ENCODE measurements at regions not wholly inside any gene's neighbourhood (a gene's known extent, or its start where the extent isn't known, plus 50 kb on each side); places are given as distances from the start of the nearest gene placed in this dataset.

DNA sequence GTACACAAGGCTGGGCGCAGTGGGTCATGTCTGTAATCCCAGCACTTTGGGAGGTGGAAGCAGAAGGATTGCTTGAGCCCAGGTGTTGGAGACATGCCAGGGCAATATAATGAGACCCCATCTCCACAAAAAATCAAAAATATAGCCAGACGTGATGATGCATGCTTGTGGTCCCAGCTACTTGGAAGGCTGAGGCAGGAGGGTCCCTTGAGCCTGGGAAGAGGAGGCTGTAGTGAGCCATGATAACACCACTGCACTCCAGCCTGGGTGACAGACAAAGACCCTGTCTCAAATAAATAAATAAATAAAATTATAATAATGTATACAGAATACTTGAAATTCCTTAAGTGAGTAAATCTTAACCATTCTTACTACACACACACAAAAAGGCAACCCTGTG, 127.7 kb downstream of the SPRY2 start:
- Histone ChIP-seq H3F3A (ENCODE audit: control insufficient read depth, insufficient read depth) (no peaks in the 10 kb centered on the region), H4K20me1 (ENCODE audit: control insufficient read depth, insufficient read depth, low read depth, low read length) (no peaks in the 10 kb centered on the region), H3K36me3 (ENCODE audit: control insufficient read depth, low read length) (no peaks in the 10 kb centered on the region), H3K27me3 (ENCODE audit: control insufficient read depth, low read length) (no peaks in the 10 kb centered on the region), H3K4me3 (ENCODE audit: low read length) (no peak overlapping the region), H3K79me2 (ENCODE audit: control insufficient read depth, low read length) (no peaks in the 10 kb centered on the region), H3K4me1 (ENCODE audit: control insufficient read depth, low read length) (no peaks in the 10 kb centered on the region), H3K27ac (ENCODE audit: low read depth, low read length) (no peak overlapping the region), H3K9me3 (ENCODE audit: control insufficient read depth, insufficient read depth, low read length) (no peaks in the 10 kb centered on the region), H3K4me2 (ENCODE audit: low read length) (no peak overlapping the region), H3K9me2 (replicated peaks; ENCODE audit: control insufficient read depth, low read length) (no peaks in the 10 kb centered on the region)
- no peak for TF ChIP-seq EZH2phosphoT487 (IDR thresholded peaks at IDR 0.05; ENCODE audit: borderline replicate concordance, low read length)
- TF ChIP-seq, protein P1, sequence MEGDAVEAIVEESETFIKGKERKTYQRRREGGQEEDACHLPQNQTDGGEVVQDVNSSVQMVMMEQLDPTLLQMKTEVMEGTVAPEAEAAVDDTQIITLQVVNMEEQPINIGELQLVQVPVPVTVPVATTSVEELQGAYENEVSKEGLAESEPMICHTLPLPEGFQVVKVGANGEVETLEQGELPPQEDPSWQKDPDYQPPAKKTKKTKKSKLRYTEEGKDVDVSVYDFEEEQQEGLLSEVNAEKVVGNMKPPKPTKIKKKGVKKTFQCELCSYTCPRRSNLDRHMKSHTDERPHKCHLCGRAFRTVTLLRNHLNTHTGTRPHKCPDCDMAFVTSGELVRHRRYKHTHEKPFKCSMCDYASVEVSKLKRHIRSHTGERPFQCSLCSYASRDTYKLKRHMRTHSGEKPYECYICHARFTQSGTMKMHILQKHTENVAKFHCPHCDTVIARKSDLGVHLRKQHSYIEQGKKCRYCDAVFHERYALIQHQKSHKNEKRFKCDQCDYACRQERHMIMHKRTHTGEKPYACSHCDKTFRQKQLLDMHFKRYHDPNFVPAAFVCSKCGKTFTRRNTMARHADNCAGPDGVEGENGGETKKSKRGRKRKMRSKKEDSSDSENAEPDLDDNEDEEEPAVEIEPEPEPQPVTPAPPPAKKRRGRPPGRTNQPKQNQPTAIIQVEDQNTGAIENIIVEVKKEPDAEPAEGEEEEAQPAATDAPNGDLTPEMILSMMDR (IDR thresholded peaks at IDR 0.05; ENCODE audit: low read depth, low read length, poor library complexity, severe bottlenecking), result no peak

DNA sequence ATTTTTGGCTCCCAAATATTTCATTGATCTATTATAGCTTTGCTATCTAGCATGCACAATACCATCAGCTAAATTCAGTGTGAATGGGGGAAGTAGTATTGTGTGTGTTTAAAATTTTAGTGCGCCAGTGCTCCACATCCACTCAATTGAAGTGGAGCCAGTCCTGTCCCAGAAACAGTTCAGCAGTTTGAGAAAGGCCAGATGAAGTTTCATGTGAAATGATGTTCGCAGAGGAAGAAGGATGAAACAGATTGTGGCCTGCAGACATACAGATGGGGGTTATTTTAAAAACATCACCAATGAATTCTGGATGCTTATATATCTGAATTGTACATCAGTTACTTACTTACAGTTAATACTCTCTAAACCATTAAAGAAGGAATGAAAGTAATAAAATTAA, 129.4 kb downstream of the SPRY2 start:
- H4K20me1 ChIP-seq (ENCODE audit: control insufficient read depth, insufficient read depth, low read depth, low read length), result no peaks in the 10 kb centered on the region
- H3K36me3 ChIP-seq (ENCODE audit: control insufficient read depth, low read length), result no peaks in the 10 kb centered on the region
- H3K27me3 ChIP-seq (ENCODE audit: control insufficient read depth, low read length), result no peaks in the 10 kb centered on the region
- no peaks in the 10 kb centered on the region for H3K9me3 ChIP-seq (ENCODE audit: control insufficient read depth, insufficient read depth, low read length)
- no peaks in the 10 kb centered on the region for H3K4me1 ChIP-seq (ENCODE audit: control insufficient read depth, low read length)
- no peak overlapping the region for H3K4me3 ChIP-seq (ENCODE audit: low read length)
- TF ChIP-seq EZH2phosphoT487 (IDR thresholded peaks at IDR 0.05; ENCODE audit: borderline replicate concordance, low read length), result no peak
- TF ChIP-seq, protein P1 (IDR thresholded peaks at IDR 0.05; ENCODE audit: low read depth, low read length, poor library complexity, severe bottlenecking), result no peak
- no peaks in the 10 kb centered on the region for H3F3A ChIP-seq (ENCODE audit: control insufficient read depth, insufficient read depth)
- H3K4me2 ChIP-seq (ENCODE audit: low read length), result no peak overlapping the region
- H3K27ac ChIP-seq (ENCODE audit: low read depth, low read length), result no peak overlapping the region
- H3K79me2 ChIP-seq (ENCODE audit: control insufficient read depth, low read length), result no peaks in the 10 kb centered on the region
- H3K9me2 ChIP-seq (replicated peaks; ENCODE audit: control insufficient read depth, low read length), result no peaks in the 10 kb centered on the region

DNA sequence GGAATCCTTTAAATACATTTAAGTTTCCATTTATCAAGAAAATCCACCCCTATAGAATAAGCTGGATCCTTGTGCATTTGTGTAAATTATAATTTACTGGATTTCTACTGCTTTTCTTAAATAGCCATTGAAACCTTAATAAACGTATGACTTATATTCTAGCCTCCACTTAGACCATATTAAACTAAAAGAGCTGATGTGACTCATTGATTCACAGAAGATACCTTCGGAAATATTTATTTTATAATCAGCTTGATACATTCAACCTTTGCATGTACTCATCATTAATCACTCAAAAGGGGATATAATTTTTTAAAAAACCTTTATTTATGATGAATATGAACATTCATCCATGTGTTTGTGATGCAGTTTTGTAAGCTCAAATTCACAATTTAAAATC, 136.3 kb downstream of the SPRY2 start:
- no peak overlapping the region for H3K4me3 ChIP-seq (ENCODE audit: low read length)
- no peaks in the 10 kb centered on the region for H3F3A ChIP-seq (ENCODE audit: control insufficient read depth, insufficient read depth)
- H3K9me2 ChIP-seq (replicated peaks; ENCODE audit: control insufficient read depth, low read length), result no peaks in the 10 kb centered on the region
- H3K79me2 ChIP-seq (ENCODE audit: control insufficient read depth, low read length), result no peaks in the 10 kb centered on the region
- no peaks in the 10 kb centered on the region for H3K27me3 ChIP-seq (ENCODE audit: control insufficient read depth, low read length)
- TF ChIP-seq, protein P1 (IDR thresholded peaks at IDR 0.05; ENCODE audit: low read depth, low read length, poor library complexity, severe bottlenecking), result no peak
- TF ChIP-seq EZH2phosphoT487 (IDR thresholded peaks at IDR 0.05; ENCODE audit: borderline replicate concordance, low read length), result no peak
- H3K9me3 ChIP-seq (ENCODE audit: control insufficient read depth, insufficient read depth, low read length), result no peaks in the 10 kb centered on the region
- H4K20me1 ChIP-seq (ENCODE audit: control insufficient read depth, insufficient read depth, low read depth, low read length), result no peaks in the 10 kb centered on the region
- no peaks in the 10 kb centered on the region for H3K36me3 ChIP-seq (ENCODE audit: control insufficient read depth, low read length)
- H3K4me1 ChIP-seq (ENCODE audit: control insufficient read depth, low read length), result no peaks in the 10 kb centered on the region
- no peak overlapping the region for H3K4me2 ChIP-seq (ENCODE audit: low read length)
- H3K27ac ChIP-seq (ENCODE audit: low read depth, low read length), result no peak overlapping the region

DNA sequence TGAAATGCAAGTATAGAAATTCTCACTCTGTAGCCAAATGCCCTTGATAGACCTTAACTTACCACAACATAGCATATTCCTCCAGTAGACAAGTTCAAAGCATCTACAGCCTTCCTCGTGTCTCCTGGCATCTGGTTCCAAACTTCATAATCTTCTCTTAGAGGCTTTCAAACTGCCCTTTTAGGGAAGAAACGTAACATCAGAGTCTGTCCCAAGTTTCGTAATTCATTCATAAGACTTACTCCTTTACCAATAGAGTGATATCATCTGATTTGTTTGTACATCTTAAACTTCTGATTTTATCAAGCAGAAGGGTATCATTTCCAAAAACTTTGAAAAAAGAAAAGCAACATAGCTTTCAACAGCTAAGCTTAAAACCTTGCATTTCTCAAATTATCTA, 137.4 kb downstream of the SPRY2 start:
- no peaks in the 10 kb centered on the region for H3K9me3 ChIP-seq (ENCODE audit: control insufficient read depth, insufficient read depth, low read length)
- no peak overlapping the region for H3K4me3 ChIP-seq (ENCODE audit: low read length)
- no peaks in the 10 kb centered on the region for H4K20me1 ChIP-seq (ENCODE audit: control insufficient read depth, insufficient read depth, low read depth, low read length)
- no peaks in the 10 kb centered on the region for H3K79me2 ChIP-seq (ENCODE audit: control insufficient read depth, low read length)
- no peaks in the 10 kb centered on the region for H3K36me3 ChIP-seq (ENCODE audit: control insufficient read depth, low read length)
- no peaks in the 10 kb centered on the region for H3K27me3 ChIP-seq (ENCODE audit: control insufficient read depth, low read length)
- H3F3A ChIP-seq (ENCODE audit: control insufficient read depth, insufficient read depth), result no peaks in the 10 kb centered on the region
- no peak overlapping the region for H3K4me2 ChIP-seq (ENCODE audit: low read length)
- H3K27ac ChIP-seq (ENCODE audit: low read depth, low read length), result no peak overlapping the region
- TF ChIP-seq EZH2phosphoT487 (IDR thresholded peaks at IDR 0.05; ENCODE audit: borderline replicate concordance, low read length), result no peak
- TF ChIP-seq, protein P1 (IDR thresholded peaks at IDR 0.05; ENCODE audit: low read depth, low read length, poor library complexity, severe bottlenecking), result no peak
- no peaks in the 10 kb centered on the region for H3K9me2 ChIP-seq (replicated peaks; ENCODE audit: control insufficient read depth, low read length)
- no peaks in the 10 kb centered on the region for H3K4me1 ChIP-seq (ENCODE audit: control insufficient read depth, low read length)

All from DOHH2 (cell line).